Osteoblast (primary cell): ENCODE measurements at regions not wholly inside any gene's neighbourhood (a gene's known extent, or its start where the extent isn't known, plus 50 kb on each side); places are given as distances from the start of the nearest gene placed in this dataset.

Source experiments
- DNase-seq: peaks from one replicate; pipeline ENCODE4 v3.0.0; 2011; ENCODE audit warnings: low spot score, mixed read lengths; ENCODE audit not compliant: insufficient read length; ENCODE audit errors: missing footprints
- H2AFZ ChIP-seq: 2 replicates; pipeline ENCODE4 v1.6.0; 2011; ENCODE audit warnings: mild to moderate bottlenecking, low read length
- H3K27ac ChIP-seq: 2 replicates; pipeline ENCODE4 v1.5.1; 2011; ENCODE audit warnings: mild to moderate bottlenecking, low read depth, low read length, moderate library complexity
- H3K27me3 ChIP-seq: 2 replicates; pipeline ENCODE4 v1.6.0; 2012; ENCODE audit warnings: mild to moderate bottlenecking, control low read depth, inconsistent platforms, low read length, moderate library complexity; ENCODE audit not compliant: insufficient read depth
- H3K36me3 ChIP-seq: 2 replicates; pipeline ENCODE4 v1.5.1; 2011; ENCODE audit warnings: mild to moderate bottlenecking, low read length, control low read depth, moderate library complexity; ENCODE audit not compliant: insufficient read depth
- H3K4me1 ChIP-seq: 2 replicates; pipeline ENCODE4 v1.5.1; 2011; ENCODE audit warnings: mild to moderate bottlenecking, low read length, control low read depth, moderate library complexity; ENCODE audit not compliant: insufficient read depth
- H3K4me2 ChIP-seq: 2 replicates; pipeline ENCODE4 v1.6.0; 2011; ENCODE audit warnings: mild to moderate bottlenecking, low read length; ENCODE audit not compliant: insufficient read depth
- H3K4me3 ChIP-seq: fragments of 200-600 bp; sonication (generic); 3 replicates; pipeline ENCODE4 v1.5.1; 2012; ENCODE audit warnings: mild to moderate bottlenecking, low read length, inconsistent platforms; ENCODE audit not compliant: insufficient read depth
- H3K79me2 ChIP-seq: 2 replicates; pipeline ENCODE4 v1.6.0; 2012; ENCODE audit warnings: mild to moderate bottlenecking, low read length, control low read depth, inconsistent platforms; ENCODE audit not compliant: insufficient read depth
- H3K9me3 ChIP-seq: 2 replicates; pipeline ENCODE4 v1.5.1; 2011; ENCODE audit warnings: low read depth, low read length, control low read depth
- H4K20me1 ChIP-seq: 2 replicates; pipeline ENCODE4 v1.6.0; 2012; ENCODE audit warnings: mild to moderate bottlenecking, low read length, control low read depth; ENCODE audit not compliant: insufficient read depth
- CTCF ChIP-seq: IDR thresholded peaks from 2 replicates; pipeline ENCODE4 v1.5.1; 2011; ENCODE audit warnings: mild to moderate bottlenecking, low read depth, low read length, moderate library complexity; ENCODE audit errors: extremely low read depth

GRCh38 chr1:235054936-235055335 lies 73.7 kb downstream of the TOMM20 start:
- H3K4me2 ChIP-seq, result no peak overlapping the region
- no peak overlapping the region for H2AFZ ChIP-seq
- H3K36me3 ChIP-seq, result no peaks in the 10 kb centered on the region
- no peaks in the 10 kb centered on the region for H3K79me2 ChIP-seq
- H4K20me1 ChIP-seq, result no peaks in the 10 kb centered on the region
- no peak for TF ChIP-seq CTCF
- no peak overlapping the region for H3K4me3 ChIP-seq
- DNase-seq, result peak; percentile 27
- no peak overlapping the region for H3K27ac ChIP-seq
- H3K27me3 ChIP-seq, result no peaks in the 10 kb centered on the region
- H3K4me1 ChIP-seq, result peaks cover 11% of the 10 kb centered on the region
- no peaks in the 10 kb centered on the region for H3K9me3 ChIP-seq

- Histone ChIP-seq H3K27me3 (no peaks in the 10 kb centered on the region), H4K20me1 (no peaks in the 10 kb centered on the region)
Observed at GRCh38 chr1:235054466-235054865, 74.2 kb downstream of the TOMM20 start.

GRCh38 chr1:235052067-235053008 lies 76.3 kb downstream of the TOMM20 start:
- H3K79me2 ChIP-seq, result no peaks in the 10 kb centered on the region
- H4K20me1 ChIP-seq, result no peaks in the 10 kb centered on the region
- H3K4me2 ChIP-seq, result no peak overlapping the region
- H3K4me1 ChIP-seq, result peaks cover 33% of the 10 kb centered on the region
- TF ChIP-seq CTCF, result no peak
- H3K27ac ChIP-seq, result peak overlapping the region; percentile 26
- no peaks in the 10 kb centered on the region for H3K36me3 ChIP-seq
- H3K9me3 ChIP-seq, result no peaks in the 10 kb centered on the region
- H2AFZ ChIP-seq, result no peak overlapping the region
- DNase-seq, result peak; percentile 53
- no peaks in the 10 kb centered on the region for H3K27me3 ChIP-seq
- H3K4me3 ChIP-seq, result no peak overlapping the region

More at GRCh38 chr1:235054466-235054865, 74.2 kb downstream of the TOMM20 start:
- Histone ChIP-seq H3K9me3 (no peaks in the 10 kb centered on the region), H3K4me3 (no peak overlapping the region), H3K4me2 (no peak overlapping the region), H3K27ac (no peak overlapping the region), H3K36me3 (no peaks in the 10 kb centered on the region), H2AFZ (no peak overlapping the region), H3K79me2 (no peaks in the 10 kb centered on the region), H3K4me1 (peaks cover 15% of the 10 kb centered on the region)
- DNase-seq, result no peak
- TF ChIP-seq CTCF, result no peak

GRCh38 chr1:235051521-235051920 lies 77.1 kb downstream of the TOMM20 start:
- Histone ChIP-seq H3K79me2 (no peaks in the 10 kb centered on the region), H2AFZ (no peak overlapping the region), H3K27me3 (no peaks in the 10 kb centered on the region), H3K36me3 (no peaks in the 10 kb centered on the region), H3K9me3 (no peaks in the 10 kb centered on the region), H3K4me1 (peaks cover 35% of the 10 kb centered on the region), H4K20me1 (no peaks in the 10 kb centered on the region), H3K4me3 (no peak overlapping the region), H3K4me2 (no peak overlapping the region), H3K27ac (peak overlapping the region; percentile 88)
- TF ChIP-seq CTCF, result no peak
- DNase-seq, result no peak
